ENCODE measurements at regions not wholly inside any gene's neighbourhood (a gene's known extent, or its start where the extent isn't known, plus 50 kb on each side); places are given as distances from the start of the nearest gene placed in this dataset.
"Not testable (repeated sequence)": the region's sequence is repeated elsewhere in the genome, so short reads cannot be mapped to it uniquely, and the experiment has no call there.

GRCh38 chrY:8151561-8151960 lies 1185.7 kb upstream of the TSPY4 start:
- DNase-seq (ENCODE audit: low read depth), result no peak

- no peak for DNase-seq (ENCODE audit: low read depth)
Measured at GRCh38 chrY:8128578-8128977, 1208.7 kb upstream of the TSPY4 start.

- no peak for DNase-seq (ENCODE audit: low read depth)
Measured at GRCh38 chrY:8125907-8126571, 1211.2 kb upstream of the TSPY4 start.

GRCh38 chrY:8121825-8122224 lies 1210.3 kb upstream of the AMELY start:
- DNase-seq (ENCODE audit: low read depth), result no peak

GRCh38 chrY:8094429-8094828 lies 1182.9 kb upstream of the AMELY start:
- no peak for DNase-seq (ENCODE audit: low read depth)

- DNase-seq (ENCODE audit: low read depth), result no peak
Measured at GRCh38 chrY:8092926-8093325, 1181.4 kb upstream of the AMELY start.

GRCh38 chrY:8085925-8086324 lies 1174.4 kb upstream of the AMELY start:
- DNase-seq (ENCODE audit: low read depth), result no peak

GRCh38 chrY:8084192-8084591 lies 1172.6 kb upstream of the AMELY start:
- no peak for DNase-seq (ENCODE audit: low read depth)

GRCh38 chrY:8081151-8081550 lies 1169.6 kb upstream of the AMELY start:
- DNase-seq (ENCODE audit: low read depth), result no peak

GRCh38 chrY:8065220-8065619 lies 1153.7 kb upstream of the AMELY start:
- DNase-seq (ENCODE audit: low read depth), result no peak

GRCh38 chrY:8064500-8064899 lies 1152.9 kb upstream of the AMELY start:
- no peak for DNase-seq (ENCODE audit: low read depth)

- DNase-seq (ENCODE audit: low read depth), result no peak
Measured at GRCh38 chrY:8063973-8064372, 1152.4 kb upstream of the AMELY start.

- no peak for DNase-seq (ENCODE audit: low read depth)
Measured at GRCh38 chrY:8058613-8059012, 1147.1 kb upstream of the AMELY start.

- no peak for DNase-seq (ENCODE audit: low read depth)
Measured at GRCh38 chrY:8051340-8051739, 1139.8 kb upstream of the AMELY start.

- DNase-seq (ENCODE audit: low read depth), result no peak
Measured at GRCh38 chrY:8041238-8041637, 1129.7 kb upstream of the AMELY start.

GRCh38 chrY:8036563-8036962 lies 1125.0 kb upstream of the AMELY start:
- no peak for DNase-seq (ENCODE audit: low read depth)

GRCh38 chrY:8035653-8036052 lies 1124.1 kb upstream of the AMELY start:
- DNase-seq (ENCODE audit: low read depth), result no peak

- no peak for DNase-seq (ENCODE audit: low read depth)
Measured at GRCh38 chrY:8034673-8035072, 1123.1 kb upstream of the AMELY start.

GRCh38 chrY:8033200-8033599 lies 1121.6 kb upstream of the AMELY start:
- no peak for DNase-seq (ENCODE audit: low read depth)

- DNase-seq (ENCODE audit: low read depth), result no peak
Measured at GRCh38 chrY:8020540-8020939, 1109.0 kb upstream of the AMELY start.

- DNase-seq (ENCODE audit: low read depth), result no peak
Measured at GRCh38 chrY:8011515-8011914, 1100.0 kb upstream of the AMELY start.

- DNase-seq (ENCODE audit: low read depth), result peak; percentile 2
Measured at GRCh38 chrY:8004196-8004595, 1092.6 kb upstream of the AMELY start.

- no peak for DNase-seq (ENCODE audit: low read depth)
Measured at GRCh38 chrY:7996726-7997125, 1085.2 kb upstream of the AMELY start.

GRCh38 chrY:7994781-7995180 lies 1083.2 kb upstream of the AMELY start:
- DNase-seq (ENCODE audit: low read depth), result not testable (repeated sequence)

- no peak for DNase-seq (ENCODE audit: low read depth)
Measured at GRCh38 chrY:7979770-7980169, 1068.2 kb upstream of the AMELY start.
